GM21367 (cell line): ENCODE measurements at regions not wholly inside any gene's neighbourhood (a gene's known extent, or its start where the extent isn't known, plus 50 kb on each side); places are given as distances from the start of the nearest gene placed in this dataset.

Source experiments
- ATAC-seq: cut with Tn5 transposase; IDR thresholded peaks from one replicate; pipeline ENCODE4 v1.9.1; 2021; ENCODE audit not compliant: unreplicated experiment

DNA sequence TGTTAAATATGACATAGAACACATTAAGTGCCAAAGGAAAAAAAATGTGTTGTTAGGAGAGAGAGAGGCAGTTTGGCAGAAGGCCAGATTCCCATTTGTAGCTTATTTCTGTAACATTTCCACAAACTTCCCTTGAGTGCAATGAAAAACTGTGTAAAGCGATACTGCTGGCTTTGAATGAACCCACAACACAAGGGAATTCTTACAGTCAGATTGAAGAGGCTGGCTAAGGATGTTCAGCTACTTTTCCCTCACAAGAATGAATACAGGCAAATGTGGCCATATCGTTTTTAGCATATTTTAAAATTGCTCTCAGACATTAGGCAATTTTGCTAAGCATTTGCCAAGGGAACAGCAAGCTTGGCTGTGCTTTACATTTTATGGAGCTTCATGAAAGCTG lies 614.1 kb upstream of the FZD8 start:
- no peak for ATAC-seq

DNA sequence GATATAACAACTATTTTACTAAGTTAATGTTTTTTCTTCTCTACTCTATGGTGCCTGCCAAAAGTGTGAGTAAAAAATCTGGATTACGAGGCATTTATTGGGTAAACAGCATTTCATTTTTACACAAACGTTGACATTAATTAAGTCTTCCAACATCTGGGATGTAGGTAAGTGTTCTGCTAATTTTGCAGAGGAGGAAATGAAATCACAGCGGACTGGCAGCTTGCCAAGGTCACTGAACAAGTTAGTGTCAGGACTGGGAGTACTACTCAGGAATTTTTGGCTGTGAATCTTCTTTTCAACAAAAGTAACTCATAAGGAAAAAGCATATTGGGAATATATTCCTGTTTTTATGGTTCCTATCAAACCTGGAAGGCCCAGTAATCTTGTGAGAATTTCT lies 612.1 kb upstream of the FZD8 start:
- ATAC-seq: no peak

DNA sequence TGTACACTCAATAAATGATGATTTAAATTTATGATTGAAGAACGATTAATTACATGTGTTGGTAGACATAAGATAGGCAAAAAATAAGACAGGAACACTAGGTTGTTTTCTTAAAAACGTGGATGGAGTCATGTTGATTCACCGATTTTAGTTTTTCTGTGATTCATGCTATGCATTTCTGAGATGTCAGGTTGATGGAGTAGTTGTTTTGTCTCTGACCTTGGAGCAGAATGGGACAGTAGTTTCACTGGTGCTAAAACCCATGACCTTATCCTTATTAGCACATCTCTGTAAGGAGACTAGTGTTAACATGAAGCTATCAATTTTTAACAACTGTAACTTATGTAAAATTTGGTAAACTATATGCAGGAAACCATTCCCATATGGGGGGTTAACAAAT lies 611.6 kb upstream of the FZD8 start:
- ATAC-seq: no peak

DNA sequence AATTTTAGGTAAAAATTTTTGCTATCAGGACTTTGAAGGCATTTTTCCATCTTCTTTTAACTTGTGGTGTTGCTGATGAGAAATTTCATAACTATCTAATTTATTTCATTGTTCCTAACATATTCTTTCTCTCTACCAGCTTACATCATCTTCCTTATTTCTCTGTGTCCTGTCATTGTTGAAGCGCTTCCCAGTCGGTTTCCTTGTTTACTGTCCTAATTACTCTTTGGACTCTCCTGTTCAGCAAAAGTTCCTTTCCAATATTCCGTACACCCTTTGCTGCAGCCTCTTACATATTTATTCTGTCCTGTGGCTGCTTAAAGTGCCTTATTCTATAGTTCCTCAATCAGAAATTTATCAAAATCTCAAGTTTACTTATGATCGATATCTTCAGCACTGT lies 609.0 kb upstream of the FZD8 start:
- no peak for ATAC-seq

DNA sequence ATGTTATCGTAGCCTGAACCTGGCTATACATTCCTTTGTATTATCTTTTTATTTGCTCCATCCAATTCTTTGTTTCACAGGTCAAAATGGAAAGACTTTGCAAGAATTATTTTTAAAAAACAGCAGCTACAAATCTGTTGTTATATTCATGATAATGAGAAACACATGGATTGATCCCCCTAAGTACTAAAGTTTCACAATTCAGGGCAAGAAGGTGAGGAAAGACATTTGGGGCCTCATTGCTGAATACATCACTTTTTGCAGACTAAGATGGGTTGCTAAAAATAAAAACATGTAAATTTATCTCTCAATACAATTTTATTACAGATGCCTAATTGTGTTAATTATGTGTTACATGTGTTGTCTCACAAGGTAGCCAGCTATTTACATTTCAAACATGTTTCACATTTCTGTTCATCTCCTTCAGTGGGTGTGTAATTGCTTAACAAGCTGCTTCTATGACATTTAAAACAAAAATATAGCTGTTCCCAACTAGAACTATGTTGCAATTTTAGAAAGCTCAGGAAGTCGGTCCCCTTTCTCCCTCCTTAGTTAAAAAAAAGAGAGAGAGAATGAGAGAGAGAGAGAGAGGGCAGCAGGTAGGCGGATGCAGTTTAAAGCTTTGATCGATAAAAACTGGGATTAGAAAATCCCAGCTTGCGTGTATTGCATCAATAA lies 606.3 kb upstream of the FZD8 start:
- ATAC-seq: no peak

DNA sequence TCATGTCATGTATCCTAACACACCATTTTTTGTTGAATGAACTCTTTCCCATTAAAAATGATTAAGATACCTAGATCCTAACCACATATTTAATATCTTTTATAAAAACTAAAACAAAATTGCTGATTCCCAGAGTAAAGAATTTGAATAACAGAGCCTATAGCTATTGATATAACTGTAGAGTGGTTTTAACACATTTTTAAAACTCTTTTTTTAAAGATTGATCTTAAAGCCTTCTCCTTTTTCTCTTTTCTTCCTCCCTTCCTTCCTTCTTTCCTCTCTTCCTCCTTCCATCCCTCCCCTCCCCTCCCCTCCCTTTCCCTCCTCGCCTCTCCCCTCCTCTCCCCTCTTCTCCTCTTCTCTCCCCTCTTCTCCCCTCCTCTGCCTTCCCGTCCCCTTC lies 605.4 kb upstream of the FZD8 start:
- no peak for ATAC-seq

DNA sequence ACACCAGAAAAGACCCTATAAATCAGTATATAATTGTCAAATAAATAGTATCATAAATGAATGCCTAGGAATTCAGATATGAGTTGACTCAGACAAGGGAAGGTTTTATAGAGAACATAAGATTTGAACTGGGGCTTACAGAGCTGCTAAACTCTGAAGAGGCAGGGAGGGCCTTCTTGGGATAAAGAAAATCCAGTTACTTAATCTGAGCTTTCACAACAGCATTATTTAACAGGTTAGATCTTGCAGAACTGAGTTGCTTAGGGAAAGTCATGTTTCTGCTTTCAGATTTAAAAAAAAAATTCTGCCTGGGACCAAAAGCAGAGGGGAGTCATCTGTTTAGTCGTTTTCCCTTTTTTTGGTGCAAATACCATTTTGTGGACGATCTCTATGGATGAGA lies 594.8 kb upstream of the FZD8 start:
- no peak for ATAC-seq

DNA sequence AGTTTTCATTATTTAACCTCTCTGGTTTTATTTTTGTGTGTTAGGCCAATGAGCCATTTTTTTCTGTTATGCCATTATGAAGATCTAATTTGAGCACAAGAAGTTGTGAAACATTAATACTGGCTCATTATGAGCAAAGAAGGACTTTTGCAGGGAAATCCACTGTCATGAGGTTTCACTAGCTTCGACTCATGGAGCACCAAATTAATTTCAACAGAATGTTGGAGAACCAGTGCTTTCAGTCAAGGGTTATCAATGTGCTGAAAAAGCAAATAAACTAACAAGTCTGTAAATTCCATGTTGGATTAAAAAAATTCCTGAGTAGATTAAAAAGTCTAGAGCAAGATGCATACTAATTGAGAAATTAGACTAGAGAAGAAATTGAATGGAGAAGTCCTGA lies 594.2 kb upstream of the FZD8 start:
- ATAC-seq: no peak

DNA sequence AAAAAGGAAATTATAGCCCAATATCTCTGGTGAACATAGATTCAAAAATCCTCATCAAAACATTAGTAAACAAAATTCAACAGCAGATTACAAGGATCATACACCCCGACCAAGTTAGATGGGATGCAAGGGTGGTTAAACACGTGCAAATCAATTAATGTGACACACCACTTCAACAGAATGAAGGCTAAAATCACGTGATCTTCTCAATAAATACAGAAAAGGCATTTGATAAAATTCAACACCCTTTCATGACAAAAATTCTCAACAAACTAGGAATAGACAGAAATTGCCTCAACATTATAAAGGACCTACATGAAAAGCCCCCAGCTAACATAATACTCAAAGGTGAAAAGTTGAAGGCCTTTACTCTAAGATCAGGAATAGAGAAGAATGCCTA lies 590.8 kb upstream of the FZD8 start:
- no peak for ATAC-seq

DNA sequence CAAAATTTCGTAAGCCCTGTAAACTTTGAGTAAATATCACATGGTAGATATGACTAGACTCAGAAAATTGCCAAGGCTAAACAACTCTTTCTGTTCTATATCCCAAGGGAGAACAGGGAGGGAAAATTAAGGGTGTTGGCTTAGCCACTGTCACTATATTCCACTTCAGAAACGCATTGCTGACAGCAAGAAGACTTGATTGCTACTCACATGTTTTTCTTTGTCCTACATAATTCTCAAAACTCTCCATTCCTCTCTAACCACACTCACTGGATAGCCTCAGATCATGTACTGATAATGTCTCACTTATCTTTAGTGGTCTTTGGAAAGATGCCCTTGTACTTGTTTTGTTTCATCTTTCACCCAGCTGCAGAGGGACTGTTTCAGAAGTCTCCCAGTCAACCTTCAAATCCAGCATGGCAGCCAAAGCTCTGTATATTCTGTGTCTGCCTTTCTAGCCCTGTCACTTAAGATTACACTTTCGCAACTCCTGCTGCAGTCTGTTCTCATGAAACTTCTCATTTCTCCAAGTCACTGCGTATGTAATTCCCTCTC lies 582.4 kb upstream of the FZD8 start:
- no peak for ATAC-seq

DNA sequence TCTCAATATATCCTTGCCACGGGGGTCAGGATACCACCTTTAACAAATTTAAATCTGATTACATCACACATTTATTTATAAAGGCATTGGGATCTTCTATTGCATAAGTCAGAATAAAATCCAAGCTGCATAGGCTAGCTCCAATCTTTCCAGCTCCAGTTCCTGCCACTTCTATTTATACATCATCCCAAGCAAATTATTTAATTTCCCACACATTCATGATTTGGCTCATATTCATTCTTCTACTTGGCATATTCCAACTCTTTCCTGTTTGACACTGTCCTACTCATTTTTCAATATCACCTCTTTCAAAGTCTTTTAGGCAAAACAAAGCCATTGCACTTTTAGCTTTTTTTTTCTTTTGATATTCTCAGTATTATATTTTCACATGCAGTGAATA lies 579.0 kb upstream of the FZD8 start:
- no peak for ATAC-seq

DNA sequence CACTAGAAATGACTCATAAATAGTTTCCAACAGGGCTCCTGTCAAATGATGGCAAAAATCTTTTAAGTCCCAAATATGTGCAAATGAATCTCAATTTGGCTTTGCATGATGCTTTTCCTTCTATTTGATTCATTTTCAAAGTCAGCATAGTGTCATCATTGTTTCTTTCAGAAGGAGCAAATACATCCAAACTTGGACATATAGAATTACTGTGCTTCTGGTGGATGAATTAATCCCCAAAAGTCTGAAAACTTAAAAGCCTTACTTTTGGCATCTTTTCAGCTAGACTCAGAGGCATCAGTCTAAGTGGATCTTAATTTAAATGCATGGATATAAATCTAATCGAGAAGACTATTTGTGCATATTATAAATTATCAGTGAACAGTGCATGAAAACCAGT lies 578.1 kb upstream of the FZD8 start:
- ATAC-seq: no peak

DNA sequence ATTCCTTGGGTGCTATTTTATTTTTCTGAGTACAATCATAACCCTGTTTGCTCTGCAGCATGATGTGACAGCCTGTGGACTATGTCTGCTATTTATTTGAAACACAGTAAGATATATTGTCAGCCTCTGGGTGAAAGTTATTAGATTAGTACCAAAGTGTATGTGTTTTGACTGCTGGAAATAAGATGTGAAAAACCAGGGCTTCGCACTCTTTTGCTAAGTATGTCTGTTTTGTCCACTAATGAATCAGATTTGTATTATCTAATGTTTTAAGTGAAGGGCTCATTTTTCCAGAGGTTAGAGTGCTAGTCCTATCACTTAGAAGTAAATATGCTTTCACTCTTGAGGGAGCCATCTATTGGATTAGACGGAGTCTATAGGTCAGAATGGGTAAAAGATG lies 569.8 kb upstream of the FZD8 start:
- no peak for ATAC-seq

DNA sequence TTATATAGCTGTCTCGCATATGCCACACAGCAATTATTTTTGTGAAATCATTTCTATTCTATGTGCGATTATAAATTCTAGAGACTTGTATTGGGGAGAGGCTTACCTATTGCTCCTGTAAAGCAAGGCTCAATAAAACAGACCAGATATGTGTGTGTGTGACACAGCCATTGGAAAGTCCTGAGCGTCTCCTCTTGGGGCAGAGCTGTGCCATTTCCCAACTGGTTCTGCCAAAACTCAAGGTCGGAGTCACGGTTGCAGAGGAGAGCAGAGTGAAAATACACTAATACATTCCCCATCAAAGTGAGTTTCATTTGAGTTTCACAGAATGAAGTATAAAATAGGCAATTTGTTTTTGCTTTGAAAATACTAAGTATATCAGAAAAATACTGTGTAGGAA lies 567.4 kb upstream of the FZD8 start:
- no peak for ATAC-seq

DNA sequence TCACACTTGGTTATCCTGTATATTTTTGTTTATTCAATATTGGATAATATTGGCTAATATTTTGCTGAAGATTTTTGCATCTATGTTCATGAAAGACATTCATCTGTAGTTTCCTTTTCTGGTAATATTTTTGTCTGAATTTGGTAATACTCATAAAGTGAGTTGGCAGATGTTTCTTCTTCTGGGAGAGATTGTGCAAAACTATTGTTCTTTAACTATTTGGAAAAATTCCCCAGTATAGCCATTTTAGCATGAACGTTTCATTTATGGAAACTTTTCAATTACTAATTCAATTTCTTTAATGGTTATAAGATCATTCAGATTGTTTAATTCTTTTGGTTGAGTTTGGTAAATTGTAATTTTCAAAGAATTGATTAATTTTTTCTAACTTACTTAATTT lies 560.8 kb upstream of the FZD8 start:
- no peak for ATAC-seq

DNA sequence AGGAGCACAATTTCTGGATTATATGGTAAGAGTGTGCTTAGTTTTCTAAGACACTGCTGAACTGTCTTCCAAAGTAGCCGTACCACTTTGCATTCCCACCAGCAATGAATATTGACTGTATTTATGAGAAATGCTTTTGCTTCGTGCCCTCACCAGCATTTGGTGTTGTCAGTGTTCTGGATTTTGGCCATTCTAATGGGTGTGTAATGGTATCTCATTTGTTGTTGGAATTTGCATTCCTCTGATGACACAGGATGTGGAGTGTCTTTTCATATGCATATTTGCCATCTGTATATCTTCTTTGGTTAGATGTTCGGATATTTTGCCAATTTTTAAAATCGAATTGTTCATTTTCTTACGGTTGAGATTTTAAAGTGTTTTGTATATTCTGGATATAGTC lies 558.5 kb upstream of the FZD8 start:
- no peak for ATAC-seq

DNA sequence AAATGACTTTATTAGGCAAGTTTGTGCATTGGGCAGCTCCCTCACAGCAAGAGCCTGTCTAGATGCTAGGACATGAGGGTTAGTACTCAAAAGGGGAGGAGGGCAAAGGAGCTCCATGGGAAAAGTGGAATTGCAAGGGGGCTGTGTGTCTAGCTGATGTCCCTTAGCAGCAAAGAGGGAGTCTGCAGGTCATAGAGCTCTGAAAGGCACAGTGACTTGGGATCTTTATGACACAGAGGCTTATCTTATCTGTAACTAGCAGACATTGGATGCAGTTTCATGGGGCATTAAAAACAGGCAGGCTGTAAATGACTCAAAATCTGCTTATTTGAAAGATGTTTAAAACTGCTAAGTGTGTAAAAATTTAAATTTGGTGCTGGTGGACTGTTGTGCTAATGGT lies 556.2 kb upstream of the FZD8 start:
- no peak for ATAC-seq

DNA sequence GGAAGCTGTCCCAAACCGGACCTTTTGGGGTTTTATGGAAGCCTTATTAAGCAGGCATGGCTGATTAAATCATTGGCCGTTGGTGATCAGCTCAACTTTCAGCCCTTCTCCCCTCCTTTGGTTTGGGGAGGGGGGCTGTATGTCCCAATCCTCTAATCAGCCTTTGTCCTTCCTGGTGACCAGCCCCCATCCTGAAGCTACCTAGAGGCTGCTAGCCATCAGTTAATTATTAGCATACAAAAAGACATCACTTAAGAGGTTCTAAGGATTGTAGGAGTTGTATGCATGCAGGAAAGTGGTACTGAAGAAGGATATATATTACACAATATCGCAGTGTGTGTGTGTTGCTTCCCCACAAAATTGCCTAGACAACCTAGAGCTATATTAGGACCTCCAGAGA lies 553.3 kb upstream of the FZD8 start:
- no peak for ATAC-seq

DNA sequence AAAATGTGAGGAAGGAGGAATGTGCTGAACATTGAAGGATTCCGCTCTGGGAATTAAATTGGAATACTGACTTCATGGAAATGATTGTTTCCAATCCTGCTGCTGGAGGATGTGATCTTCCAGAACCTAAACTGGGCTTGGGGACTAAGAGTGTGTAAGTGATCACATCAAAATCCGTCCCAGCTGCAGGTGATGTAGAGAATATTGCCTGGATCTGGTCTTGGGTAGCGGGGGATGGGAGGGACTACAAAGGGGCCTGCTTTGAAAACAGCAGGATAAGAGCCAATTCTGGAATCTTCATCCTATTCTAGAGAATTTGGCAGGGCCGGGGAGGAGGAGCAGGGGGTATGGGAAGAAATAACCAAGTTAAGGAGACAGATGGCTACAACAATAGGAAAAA lies 552.2 kb upstream of the FZD8 start:
- ATAC-seq: no peak

DNA sequence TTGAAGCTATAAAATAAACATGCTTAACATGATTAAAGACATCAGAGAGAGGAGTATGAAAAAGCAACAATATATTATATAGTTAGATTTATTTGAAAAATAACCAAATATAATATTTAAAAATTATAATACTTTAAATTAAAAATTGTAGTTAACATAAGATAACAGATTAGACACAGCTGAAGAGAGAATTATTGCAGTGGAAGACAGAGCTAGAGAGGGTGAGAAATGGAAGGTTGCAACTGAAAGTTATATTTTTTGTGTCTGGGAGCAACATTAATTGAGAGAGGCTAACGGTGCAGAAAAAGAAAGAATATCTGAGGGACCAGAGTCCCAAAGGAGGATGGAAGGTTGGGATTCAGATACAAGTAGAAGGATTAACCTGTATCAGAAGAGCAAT lies 548.9 kb upstream of the FZD8 start:
- ATAC-seq: no peak

DNA sequence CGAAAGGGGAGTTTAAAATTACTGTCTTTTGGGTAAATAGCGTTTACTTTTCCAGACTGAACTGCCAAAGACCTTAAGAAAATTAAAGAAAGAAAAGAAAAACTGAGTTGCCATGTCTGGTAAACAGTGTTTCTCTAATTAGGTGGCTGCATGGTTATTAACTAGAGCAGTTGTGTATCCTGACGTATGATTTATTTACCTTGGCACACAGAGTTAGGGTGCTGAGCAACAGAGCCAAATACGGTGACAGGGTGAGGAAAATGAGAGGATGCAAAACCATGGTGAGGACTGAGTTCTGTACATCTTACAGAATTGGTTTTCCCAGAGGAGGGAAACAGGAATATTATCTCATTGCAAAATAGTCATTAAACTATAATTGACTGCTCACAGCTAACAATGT lies 546.4 kb upstream of the FZD8 start:
- ATAC-seq: no peak

DNA sequence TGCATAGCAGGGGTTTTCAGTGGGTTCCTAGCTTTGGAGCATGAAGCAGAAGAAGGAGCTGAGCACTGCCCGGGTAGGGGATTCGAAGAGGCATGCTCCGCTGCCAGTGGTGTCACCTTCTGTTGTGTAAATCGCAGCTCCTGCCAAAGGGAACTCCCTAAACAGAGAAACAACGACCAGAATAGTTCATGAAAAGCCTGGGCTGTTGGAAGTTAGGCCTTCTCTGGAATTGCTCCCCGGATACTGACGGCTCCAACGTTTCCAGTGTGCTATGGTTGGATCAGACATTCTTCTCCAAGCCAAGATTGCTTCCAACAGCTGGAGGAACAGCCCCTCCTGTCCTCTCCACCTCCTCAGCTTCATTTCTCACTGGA lies 546.0 kb upstream of the FZD8 start:
- no peak for ATAC-seq

DNA sequence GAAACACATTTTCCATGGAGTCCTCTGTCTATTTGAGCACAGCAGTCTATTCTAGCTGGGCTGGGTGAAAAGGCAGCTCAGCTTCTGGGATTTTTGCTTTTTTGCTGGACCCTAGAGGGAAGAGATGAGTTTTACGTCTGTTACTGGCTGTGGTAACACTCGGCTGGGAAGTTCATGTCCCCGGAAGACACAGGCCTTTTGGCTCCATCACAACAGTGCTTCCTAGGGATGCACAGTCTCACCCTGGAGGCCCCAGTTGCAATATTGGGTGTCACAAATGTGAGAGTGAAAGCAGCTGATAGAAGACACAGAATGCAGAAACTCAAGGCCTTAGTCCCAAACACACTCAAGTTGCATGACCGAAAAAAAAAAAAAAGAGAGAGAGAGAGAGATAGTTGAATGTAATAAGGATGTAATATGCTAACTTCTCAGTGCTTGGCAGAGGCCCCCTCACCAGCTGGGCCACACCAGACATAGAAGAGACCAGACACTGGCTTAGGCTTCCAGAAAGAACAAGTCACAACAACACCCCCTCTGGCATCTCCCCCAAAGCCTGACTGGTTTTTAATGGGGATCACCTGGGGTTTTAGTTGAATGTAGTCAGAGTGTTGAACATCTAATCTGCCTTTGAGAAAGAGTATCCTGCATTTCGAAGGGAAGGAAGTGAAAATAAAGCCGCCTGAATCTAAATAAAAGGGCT lies 545.4 kb upstream of the FZD8 start:
- ATAC-seq: no peak
